Mucosa of stomach (tissue), 1 donor: ENCODE measurements at regions not wholly inside any gene's neighbourhood (a gene's known extent, or its start where the extent isn't known, plus 50 kb on each side); places are given as distances from the start of the nearest gene placed in this dataset.
A peak's percentile ranks its signal among the peaks of the same experiment; 100 is the strongest.

Experiments used
- H3K27me3 ChIP-seq: one replicate; pipeline ENCODE4 v1.7.0; 2013; ENCODE audit warnings: mild to moderate bottlenecking, low read length; ENCODE audit not compliant: control insufficient read depth, insufficient read depth
- H3K36me3 ChIP-seq: one replicate; pipeline ENCODE4 v1.7.0; 2013; ENCODE audit warnings: low read length; ENCODE audit not compliant: control insufficient read depth, insufficient read depth
- H3K4me1 ChIP-seq: one replicate; pipeline ENCODE4 v1.7.0; 2013; ENCODE audit warnings: mild to moderate bottlenecking, low read length; ENCODE audit not compliant: control insufficient read depth, insufficient read depth
- H3K4me3 ChIP-seq: one replicate; pipeline ENCODE4 v1.7.0; 2013; ENCODE audit warnings: low read length
- H3K9ac ChIP-seq: one replicate; pipeline ENCODE4 v1.7.0; 2013; ENCODE audit warnings: mild to moderate bottlenecking, low read length, moderate library complexity
- H3K9me3 ChIP-seq: one replicate; pipeline ENCODE4 v1.7.0; 2013; ENCODE audit warnings: mild to moderate bottlenecking, low read length, moderate library complexity; ENCODE audit not compliant: control insufficient read depth
- donor health status: Pancreatic carcinoma.

DNA sequence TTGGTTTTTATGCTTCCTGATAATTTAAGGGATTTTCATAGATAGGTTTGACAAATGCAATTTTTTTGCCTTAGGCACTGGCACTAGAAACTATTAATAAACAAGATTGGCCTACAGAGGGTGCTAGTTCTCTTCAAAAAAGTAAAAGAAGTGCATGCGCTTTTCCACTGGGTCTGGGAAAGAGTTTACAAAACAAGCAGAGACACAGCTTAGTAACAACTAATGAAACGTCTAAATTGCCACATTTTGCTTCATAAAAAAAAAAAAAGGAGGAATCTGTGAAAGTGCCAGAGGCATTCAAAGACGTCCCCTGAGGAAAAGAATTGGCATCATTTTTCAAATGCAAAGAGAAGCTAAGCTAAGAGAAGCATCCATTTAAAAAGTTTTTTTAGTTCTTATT is 58.3 kb upstream of the EEA1 start:
- Histone ChIP-seq H3K9ac (peak overlapping the region; percentile 33), H3K27me3 (no peaks in the 10 kb centered on the region), H3K36me3 (no peaks in the 10 kb centered on the region), H3K4me1 (peaks cover 7% of the 10 kb centered on the region), H3K4me3 (no peak overlapping the region), H3K9me3 (no peaks in the 10 kb centered on the region)

DNA sequence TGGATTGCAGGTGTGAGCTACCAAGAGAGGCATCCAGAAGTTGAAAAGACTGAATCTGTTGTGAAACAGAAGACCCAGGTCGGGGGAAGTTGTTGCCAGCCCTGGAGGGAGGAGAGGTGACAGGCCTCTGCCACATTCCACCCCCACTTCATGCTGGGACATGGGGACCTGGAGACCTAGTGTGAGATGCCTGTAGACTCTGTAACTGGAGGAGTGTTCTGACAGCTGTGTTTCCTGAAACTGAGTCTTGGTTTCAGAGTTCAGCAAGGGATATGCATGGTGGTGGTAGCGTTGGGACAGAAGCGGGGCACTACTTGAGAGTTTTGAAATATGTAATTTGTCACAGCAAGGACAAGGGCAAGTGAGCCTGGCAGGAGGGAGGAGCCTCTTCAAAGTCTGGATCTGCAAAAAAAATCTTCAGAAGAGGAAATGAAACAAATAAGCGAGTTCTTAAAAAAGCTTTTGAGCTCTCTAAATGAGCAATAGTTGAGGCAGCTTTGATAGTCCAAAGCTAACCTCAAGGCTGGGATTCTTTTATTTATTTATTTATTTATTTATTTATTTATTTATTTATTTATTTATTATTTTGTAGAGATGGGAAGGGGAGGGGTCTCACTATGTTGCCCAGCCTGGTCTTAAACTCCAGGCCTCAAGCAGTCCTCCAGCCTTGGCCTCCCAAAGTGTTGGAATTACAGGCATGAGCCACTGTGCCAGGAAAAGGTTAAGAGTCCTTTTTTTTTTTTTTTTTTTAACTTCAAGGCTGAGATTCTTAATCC is 58.9 kb upstream of the EEA1 start:
- Histone ChIP-seq H3K4me3 (peak overlapping the region; percentile 48), H3K9ac (peak overlapping the region; percentile 33), H3K9me3 (no peaks in the 10 kb centered on the region), H3K36me3 (no peaks in the 10 kb centered on the region), H3K27me3 (no peaks in the 10 kb centered on the region), H3K4me1 (peaks cover 7% of the 10 kb centered on the region)

DNA sequence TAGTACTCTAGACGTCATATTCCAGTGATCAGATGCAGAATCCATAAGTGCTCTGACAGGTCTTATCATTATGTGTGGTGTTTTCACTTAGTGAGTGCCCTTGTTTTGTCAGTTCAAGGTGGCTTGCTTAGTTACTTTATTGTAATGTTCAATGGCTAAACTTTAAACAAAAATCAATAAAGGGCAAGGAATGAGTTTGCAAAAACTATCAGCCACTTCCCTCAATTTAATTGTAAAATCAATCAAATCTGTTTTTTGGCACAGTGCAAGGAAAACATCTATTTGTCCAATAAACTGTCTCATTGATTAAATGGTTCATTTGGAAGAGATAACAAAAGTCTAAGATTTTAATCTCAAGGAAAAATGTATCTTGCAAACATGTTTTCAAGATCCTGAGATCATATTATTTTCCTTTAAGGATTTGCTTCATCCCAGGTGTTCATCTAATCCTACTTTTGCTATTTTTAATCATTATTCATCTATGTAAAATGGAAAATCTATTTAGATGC is 59.6 kb upstream of the EEA1 start:
- H3K27me3 ChIP-seq, result no peaks in the 10 kb centered on the region
- no peak overlapping the region for H3K9ac ChIP-seq
- no peaks in the 10 kb centered on the region for H3K36me3 ChIP-seq
- peaks cover 7% of the 10 kb centered on the region for H3K4me1 ChIP-seq
- no peak overlapping the region for H3K4me3 ChIP-seq
- no peaks in the 10 kb centered on the region for H3K9me3 ChIP-seq

DNA sequence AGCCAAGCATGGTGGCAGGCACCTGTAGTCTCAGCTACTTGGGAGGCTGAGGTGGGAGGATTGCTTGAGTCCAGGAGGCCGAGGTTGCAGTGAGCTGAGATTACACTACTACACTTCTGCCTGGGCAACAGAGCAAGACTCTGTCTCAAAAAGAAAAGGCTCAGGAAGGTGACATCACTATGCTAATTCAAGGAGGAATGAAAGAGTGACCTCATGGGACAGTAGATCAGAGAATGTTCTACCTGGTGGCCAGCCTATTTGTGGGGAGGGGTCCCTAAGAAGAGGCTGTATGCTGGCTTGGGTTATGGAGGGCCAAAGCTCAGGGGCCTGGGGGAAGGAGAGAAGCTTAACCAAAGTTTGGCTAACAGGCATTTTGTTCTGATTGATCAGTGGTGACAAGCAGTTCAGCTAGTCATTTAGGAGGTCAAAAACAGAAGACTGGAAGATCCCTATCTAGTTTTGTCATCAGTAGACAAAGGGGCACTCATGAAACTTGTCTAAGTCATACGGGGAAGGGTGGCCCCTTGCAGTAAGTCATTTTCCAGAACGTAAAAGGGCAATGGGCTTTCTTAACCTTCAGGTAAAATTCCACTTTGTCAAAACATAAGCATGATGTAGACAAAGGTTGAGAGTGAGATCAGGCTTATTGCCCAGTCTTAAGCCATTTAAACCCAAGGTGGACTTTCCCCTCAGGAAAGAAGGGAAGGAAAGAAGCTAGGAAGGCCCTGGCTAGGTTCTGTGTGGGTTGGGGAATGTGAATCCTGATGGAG is 60.8 kb upstream of the EEA1 start:
- no peaks in the 10 kb centered on the region for H3K36me3 ChIP-seq
- no peaks in the 10 kb centered on the region for H3K9me3 ChIP-seq
- H3K4me1 ChIP-seq, result peaks cover 7% of the 10 kb centered on the region
- no peaks in the 10 kb centered on the region for H3K27me3 ChIP-seq
- H3K9ac ChIP-seq, result no peak overlapping the region
- no peak overlapping the region for H3K4me3 ChIP-seq

DNA sequence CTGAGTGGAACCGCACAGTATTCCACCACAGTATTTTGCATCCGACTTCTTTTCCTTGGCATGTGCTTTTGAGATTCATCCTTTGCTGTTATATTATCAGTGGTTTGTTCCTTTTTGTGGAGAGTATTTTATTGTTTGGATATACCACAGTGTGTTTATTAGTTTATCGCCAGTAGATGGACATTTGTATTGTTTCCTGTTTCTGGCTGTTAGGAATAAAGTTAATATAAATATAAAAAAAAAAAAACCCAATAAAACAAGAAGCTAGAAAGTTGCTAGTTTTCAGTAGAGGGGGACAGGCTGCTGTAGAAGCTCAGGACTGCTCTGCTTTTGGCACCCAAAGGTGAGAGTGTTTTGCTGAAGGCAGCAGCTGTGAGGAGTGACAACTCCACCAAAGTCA is 62.0 kb upstream of the EEA1 start:
- Histone ChIP-seq H3K27me3 (no peaks in the 10 kb centered on the region), H3K36me3 (no peaks in the 10 kb centered on the region), H3K4me1 (peaks cover 7% of the 10 kb centered on the region), H3K9me3 (no peaks in the 10 kb centered on the region), H3K4me3 (no peak overlapping the region), H3K9ac (no peak overlapping the region)

DNA sequence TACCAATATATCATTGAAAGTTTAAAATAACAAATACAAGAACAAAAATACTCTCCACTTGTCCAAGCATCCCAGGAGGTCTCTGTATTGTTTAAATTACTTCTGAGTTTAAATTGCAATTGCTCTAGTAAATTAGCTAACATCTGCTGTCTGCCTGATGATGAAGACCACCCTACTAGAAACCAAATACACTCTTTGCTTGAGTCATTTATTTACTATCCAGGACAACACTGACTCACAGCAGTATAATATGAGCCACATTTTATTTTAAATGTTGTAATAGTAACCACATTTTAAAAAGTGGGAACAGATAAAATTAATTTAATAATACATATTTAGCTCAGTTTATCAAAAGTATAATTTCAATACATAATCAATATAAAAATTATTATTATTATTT is 62.9 kb upstream of the EEA1 start:
- no peak overlapping the region for H3K9ac ChIP-seq
- no peaks in the 10 kb centered on the region for H3K9me3 ChIP-seq
- no peak overlapping the region for H3K4me3 ChIP-seq
- H3K36me3 ChIP-seq, result no peaks in the 10 kb centered on the region
- H3K27me3 ChIP-seq, result no peaks in the 10 kb centered on the region
- H3K4me1 ChIP-seq, result peaks cover 7% of the 10 kb centered on the region

DNA sequence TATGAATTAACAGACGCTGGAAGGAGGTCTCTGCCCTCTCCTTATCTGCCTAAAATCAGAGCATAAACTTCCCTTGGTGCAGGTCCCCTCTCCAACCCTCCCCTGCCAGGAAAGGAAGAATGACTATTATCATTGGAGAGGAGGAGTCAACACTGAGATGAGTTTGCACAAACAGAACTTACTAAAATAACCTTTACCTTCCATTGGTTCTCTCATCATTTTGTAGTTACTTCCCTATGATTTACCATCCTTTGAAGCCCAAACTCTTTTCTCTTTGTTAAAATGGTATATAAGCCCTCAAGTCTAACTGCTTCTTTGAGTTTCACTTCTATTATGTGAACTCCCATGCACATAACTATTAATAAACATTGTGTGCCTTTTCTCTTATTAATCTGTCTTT is 64.2 kb upstream of the EEA1 start:
- Histone ChIP-seq H3K27me3 (no peaks in the 10 kb centered on the region), H3K36me3 (no peaks in the 10 kb centered on the region), H3K9me3 (no peaks in the 10 kb centered on the region), H3K4me3 (no peak overlapping the region), H3K4me1 (no peaks in the 10 kb centered on the region), H3K9ac (no peak overlapping the region)

DNA sequence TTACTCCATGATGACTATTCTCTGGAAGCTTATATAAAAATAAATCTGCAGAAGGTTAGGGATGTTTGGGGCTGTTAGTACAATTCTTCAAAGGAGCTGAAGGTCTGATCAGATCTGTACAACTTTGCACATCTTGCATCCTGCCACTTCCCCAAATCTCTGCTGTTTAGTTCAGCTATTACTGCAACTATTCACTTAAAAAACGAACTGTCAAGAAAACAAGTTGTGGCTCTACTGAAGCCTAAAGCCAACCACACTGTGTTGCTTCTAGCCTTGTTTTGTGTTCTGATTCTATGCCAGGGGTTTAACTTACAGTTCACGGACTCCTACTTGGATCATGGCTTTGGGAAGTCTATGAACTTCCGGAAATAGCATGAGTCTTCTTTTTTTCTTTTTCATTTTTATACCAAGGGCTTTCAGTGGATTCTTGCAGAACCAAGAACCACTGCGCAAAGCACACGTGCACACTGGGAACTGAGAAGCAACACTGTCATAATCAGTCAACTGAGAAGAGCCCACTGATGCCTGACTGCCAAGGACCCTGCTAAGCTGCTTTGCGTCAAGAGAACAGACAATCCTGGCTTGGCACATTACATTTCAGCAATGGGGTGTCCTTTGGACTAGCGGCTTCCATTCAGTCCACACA is 66.3 kb upstream of the EEA1 start:
- Histone ChIP-seq H3K4me1 (no peaks in the 10 kb centered on the region), H3K36me3 (no peaks in the 10 kb centered on the region), H3K9ac (no peak overlapping the region), H3K9me3 (no peaks in the 10 kb centered on the region), H3K27me3 (no peaks in the 10 kb centered on the region), H3K4me3 (no peak overlapping the region)

DNA sequence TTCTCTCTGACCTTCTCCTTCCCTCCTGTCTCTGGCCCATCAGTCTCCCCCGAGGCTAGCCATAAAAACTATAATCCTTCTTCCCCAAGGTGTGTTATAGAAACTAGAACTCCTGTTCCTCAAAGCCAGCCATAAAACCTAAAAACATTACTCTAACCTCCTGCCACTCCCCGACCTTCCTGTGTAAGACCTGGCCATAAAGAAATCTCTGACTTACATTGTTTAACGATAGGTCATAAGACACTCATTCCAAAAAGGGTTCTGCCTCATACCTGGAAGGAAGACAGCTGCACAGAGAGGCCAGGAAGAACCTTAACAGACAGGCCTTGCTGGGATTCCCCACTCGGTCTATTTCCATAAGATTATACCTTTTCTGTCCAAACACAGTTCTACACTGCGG is 70.9 kb upstream of the EEA1 start:
- Histone ChIP-seq H3K36me3 (no peaks in the 10 kb centered on the region), H3K4me1 (peaks cover 6% of the 10 kb centered on the region), H3K9me3 (no peaks in the 10 kb centered on the region), H3K9ac (no peak overlapping the region), H3K4me3 (no peak overlapping the region), H3K27me3 (no peaks in the 10 kb centered on the region)

DNA sequence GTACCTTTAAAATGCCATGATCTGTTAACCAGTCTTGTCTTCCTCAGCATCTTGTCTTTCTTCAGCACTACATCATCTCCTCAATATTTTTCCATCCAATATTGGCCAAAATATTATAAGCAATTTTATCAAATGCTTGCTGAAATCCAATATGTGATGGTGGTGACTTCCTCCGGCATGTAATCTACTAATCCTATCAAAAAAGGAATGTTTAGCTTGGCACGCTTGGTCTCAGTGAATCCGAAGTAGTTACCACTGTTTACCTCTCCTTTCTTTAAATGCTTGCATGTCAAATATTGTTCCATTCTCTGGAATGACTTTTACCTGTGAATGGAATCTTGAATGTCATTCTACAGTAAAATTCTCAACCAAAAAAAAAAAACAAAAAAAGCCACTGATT is 72.3 kb upstream of the EEA1 start:
- Histone ChIP-seq H3K4me1 (peaks cover 6% of the 10 kb centered on the region), H3K9me3 (no peaks in the 10 kb centered on the region)

DNA sequence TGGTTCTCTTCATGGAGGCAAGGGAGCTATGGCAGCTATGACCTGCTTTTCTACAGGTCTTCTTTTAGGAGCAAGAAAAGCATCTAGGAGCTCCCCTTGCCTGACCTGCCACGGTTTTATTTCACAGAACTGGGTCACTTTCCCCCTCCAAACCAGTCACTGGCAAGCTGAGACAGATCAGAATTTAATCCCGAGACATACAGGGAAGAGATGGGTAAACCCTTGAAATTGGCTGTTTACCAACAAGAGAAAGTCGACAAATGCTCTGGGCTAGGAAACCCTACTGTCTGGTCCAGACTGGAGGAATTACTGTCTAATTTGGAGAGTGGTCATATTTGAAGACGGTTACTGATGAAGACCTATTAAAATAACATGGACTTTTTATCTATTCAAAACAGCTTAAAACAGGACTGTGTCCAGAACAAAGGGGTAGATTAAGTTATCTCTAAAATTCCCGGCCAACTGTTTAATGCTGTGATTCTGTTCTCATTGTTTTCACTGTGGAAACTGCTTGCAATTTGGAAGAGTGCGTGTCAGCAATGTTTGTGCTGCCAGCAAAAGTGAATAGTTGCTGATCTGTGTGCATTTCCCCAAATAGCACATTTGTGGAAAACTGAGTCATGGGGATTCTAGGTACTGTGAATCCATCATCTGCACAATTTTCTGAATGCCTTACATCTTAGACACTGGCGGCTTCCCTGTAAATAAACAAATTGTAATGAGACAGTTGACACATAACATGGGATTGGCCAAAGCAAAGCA is 73.4 kb upstream of the EEA1 start:
- no peak overlapping the region for H3K4me3 ChIP-seq
- H3K4me1 ChIP-seq, result peaks cover 6% of the 10 kb centered on the region
- no peaks in the 10 kb centered on the region for H3K9me3 ChIP-seq
- no peak overlapping the region for H3K9ac ChIP-seq
- H3K27me3 ChIP-seq, result no peaks in the 10 kb centered on the region
- H3K36me3 ChIP-seq, result no peaks in the 10 kb centered on the region

More for the DNA sequence above, 72.3 kb upstream of the EEA1 start:
- Histone ChIP-seq H3K36me3 (no peaks in the 10 kb centered on the region), H3K9ac (no peak overlapping the region), H3K27me3 (no peaks in the 10 kb centered on the region), H3K4me3 (no peak overlapping the region)
